ENCODE measurements at regions not wholly inside any gene's neighbourhood (a gene's known extent, or its start where the extent isn't known, plus 50 kb on each side); places are given as distances from the start of the nearest gene placed in this dataset.

GRCh38 chr2:19228181-19228593 lies 130.2 kb downstream of the OSR1 start:
- DNase-seq (ENCODE audit: low spot score in 2 of 2), result no peak
- H3K36me3 ChIP-seq, result no peaks in the 10 kb centered on the region
- WGBS, result 64% methylated on average over 3 of the region's 3 CpGs
- no peaks in the 10 kb centered on the region for H3K27me3 ChIP-seq
- no peak for TF ChIP-seq EP300 (IDR thresholded peaks at IDR 0.05)
- TF ChIP-seq, protein P1, sequence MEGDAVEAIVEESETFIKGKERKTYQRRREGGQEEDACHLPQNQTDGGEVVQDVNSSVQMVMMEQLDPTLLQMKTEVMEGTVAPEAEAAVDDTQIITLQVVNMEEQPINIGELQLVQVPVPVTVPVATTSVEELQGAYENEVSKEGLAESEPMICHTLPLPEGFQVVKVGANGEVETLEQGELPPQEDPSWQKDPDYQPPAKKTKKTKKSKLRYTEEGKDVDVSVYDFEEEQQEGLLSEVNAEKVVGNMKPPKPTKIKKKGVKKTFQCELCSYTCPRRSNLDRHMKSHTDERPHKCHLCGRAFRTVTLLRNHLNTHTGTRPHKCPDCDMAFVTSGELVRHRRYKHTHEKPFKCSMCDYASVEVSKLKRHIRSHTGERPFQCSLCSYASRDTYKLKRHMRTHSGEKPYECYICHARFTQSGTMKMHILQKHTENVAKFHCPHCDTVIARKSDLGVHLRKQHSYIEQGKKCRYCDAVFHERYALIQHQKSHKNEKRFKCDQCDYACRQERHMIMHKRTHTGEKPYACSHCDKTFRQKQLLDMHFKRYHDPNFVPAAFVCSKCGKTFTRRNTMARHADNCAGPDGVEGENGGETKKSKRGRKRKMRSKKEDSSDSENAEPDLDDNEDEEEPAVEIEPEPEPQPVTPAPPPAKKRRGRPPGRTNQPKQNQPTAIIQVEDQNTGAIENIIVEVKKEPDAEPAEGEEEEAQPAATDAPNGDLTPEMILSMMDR (IDR thresholded peaks at IDR 0.05), result no peak
- TF ChIP-seq POLR2AphosphoS5 (IDR thresholded peaks at IDR 0.05), result no peak
- no peak for TF ChIP-seq POLR2A (IDR thresholded peaks at IDR 0.05)
- H3K27ac ChIP-seq, result peak overlapping the region; percentile 6
- H3K4me3 ChIP-seq, result no peak overlapping the region
- peaks cover 10% of the 10 kb centered on the region for H3K4me1 ChIP-seq
- H3K9me3 ChIP-seq, result no peaks in the 10 kb centered on the region

DNA sequence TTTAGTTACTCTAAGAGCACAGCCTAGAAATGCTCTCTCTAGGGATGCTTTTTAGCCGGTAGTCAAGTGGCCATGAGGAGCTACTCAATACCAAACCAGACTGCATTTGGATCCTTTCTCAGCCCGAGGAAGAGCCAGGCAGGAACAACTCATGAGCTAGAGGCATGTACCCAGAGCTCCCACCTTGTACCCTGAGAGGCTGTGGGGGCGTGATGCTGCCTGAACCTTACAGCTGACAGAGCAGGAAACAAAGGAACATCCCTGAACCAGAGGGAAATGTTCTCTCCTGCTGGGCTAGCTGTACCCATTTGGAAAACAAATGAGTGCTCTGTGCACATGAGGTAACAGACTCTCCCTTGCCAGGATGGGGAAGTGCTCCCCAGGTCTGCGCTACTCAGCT lies 131.6 kb downstream of the OSR1 start:
- H3K27ac ChIP-seq, result no peak overlapping the region
- 85% methylated on average over 4 of the region's 4 CpGs for WGBS
- TF ChIP-seq POLR2AphosphoS5 (IDR thresholded peaks at IDR 0.05), result no peak

GRCh38 chr2:19226386-19226785 lies 132.0 kb downstream of the OSR1 start:
- Histone ChIP-seq H3K4me3 (no peak overlapping the region), H3K27me3 (no peaks in the 10 kb centered on the region), H3K27ac (no peak overlapping the region), H3K9me3 (no peaks in the 10 kb centered on the region), H3K36me3 (no peaks in the 10 kb centered on the region), H3K4me1 (peaks cover 10% of the 10 kb centered on the region)
- DNase-seq (ENCODE audit: low spot score in 2 of 2), result no peak
- TF ChIP-seq, protein P1 (IDR thresholded peaks at IDR 0.05), result no peak
- TF ChIP-seq EP300 (IDR thresholded peaks at IDR 0.05) (no peak), POLR2A (IDR thresholded peaks at IDR 0.05) (no peak), POLR2AphosphoS5 (IDR thresholded peaks at IDR 0.05) (no peak)
- 94% methylated on average over 6 of the region's 6 CpGs for WGBS

More for the DNA sequence above, 131.6 kb downstream of the OSR1 start:
- H3K9me3 ChIP-seq, result no peaks in the 10 kb centered on the region
- no peak overlapping the region for H3K4me3 ChIP-seq
- peaks cover 10% of the 10 kb centered on the region for H3K4me1 ChIP-seq
- H3K36me3 ChIP-seq, result no peaks in the 10 kb centered on the region
- H3K27me3 ChIP-seq, result no peaks in the 10 kb centered on the region
- no peak for DNase-seq (ENCODE audit: low spot score in 2 of 2)

DNA sequence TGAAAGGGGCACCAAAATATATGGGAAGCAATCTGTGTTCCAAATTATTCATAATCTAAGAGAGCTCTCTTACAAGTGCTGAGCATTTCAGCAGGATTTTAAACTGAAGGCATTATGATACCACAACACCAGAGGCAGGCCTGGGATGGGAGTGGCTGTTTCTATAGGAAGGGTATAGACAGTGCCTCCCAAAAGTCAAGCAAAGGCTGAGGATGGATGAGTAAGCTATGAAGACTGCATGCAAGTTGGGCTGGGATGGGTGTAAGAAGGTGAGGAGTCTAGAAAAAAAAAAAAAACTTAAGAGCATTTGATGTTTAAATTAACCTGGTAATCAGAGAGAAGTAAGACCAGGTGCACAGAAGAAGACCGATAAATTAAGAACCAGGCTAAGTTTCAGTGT lies 132.5 kb downstream of the OSR1 start:
- H3K4me1 ChIP-seq, result peaks cover 10% of the 10 kb centered on the region
- no peaks in the 10 kb centered on the region for H3K9me3 ChIP-seq
- 100% methylated on average over 1 of the region's 1 CpG for WGBS
- no peak overlapping the region for H3K4me3 ChIP-seq
- no peak for TF ChIP-seq POLR2A (IDR thresholded peaks at IDR 0.05)
- no peak for TF ChIP-seq EP300 (IDR thresholded peaks at IDR 0.05)
- TF ChIP-seq, protein P1 (IDR thresholded peaks at IDR 0.05), result no peak
- TF ChIP-seq POLR2AphosphoS5 (IDR thresholded peaks at IDR 0.05), result no peak
- DNase-seq (ENCODE audit: low spot score in 2 of 2), result no peak
- H3K36me3 ChIP-seq, result no peaks in the 10 kb centered on the region
- H3K27me3 ChIP-seq, result no peaks in the 10 kb centered on the region
- no peak overlapping the region for H3K27ac ChIP-seq

DNA sequence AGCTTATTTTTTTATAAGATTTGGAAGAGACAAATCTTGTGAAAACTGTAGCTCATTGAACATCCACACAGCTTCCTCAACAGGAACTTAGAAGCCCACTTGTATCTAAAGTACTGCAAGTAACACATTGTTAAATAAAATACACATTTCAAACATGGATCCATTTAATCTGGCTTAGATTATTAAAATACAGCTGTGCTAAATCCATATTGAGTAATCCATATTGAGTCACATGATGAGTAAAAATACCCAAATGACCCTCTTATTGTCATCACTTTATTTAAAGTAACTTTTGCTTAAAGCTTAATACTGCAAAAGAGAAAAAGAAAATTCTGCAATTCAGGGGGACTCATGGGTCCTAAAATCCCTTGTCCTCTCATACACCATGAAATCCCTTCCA lies 133.3 kb downstream of the OSR1 start:
- H3K9me3 ChIP-seq, result no peaks in the 10 kb centered on the region
- H3K36me3 ChIP-seq, result no peaks in the 10 kb centered on the region
- no peak overlapping the region for H3K4me3 ChIP-seq
- peaks cover 10% of the 10 kb centered on the region for H3K4me1 ChIP-seq
- no peak for TF ChIP-seq EP300 (IDR thresholded peaks at IDR 0.05)
- no peak for TF ChIP-seq POLR2A (IDR thresholded peaks at IDR 0.05)
- TF ChIP-seq POLR2AphosphoS5 (IDR thresholded peaks at IDR 0.05), result no peak
- TF ChIP-seq, protein P1 (IDR thresholded peaks at IDR 0.05), result no peak
- no peak for DNase-seq (ENCODE audit: low spot score in 2 of 2)
- H3K27ac ChIP-seq, result no peak overlapping the region
- no peaks in the 10 kb centered on the region for H3K27me3 ChIP-seq

DNA sequence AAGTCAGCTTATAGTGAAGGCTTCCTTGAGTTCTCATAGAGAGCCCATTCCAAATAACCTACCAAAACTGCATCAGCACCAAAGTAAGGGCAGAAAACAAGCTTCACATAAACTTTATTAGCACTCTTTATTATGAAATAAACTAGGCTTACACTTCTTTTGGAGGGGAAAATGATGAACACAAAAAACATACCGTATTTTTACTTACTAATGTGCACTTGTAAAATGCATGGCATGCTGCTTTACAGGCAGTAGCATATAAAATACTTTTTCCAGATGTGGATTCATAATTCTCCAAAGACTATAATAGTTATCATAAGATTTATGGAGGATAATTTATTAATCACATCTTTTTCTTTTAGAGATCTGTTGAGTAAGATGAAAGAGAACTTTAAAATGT lies 133.9 kb downstream of the OSR1 start:
- no peak overlapping the region for H3K27ac ChIP-seq
- H3K4me1 ChIP-seq, result peaks cover 10% of the 10 kb centered on the region
- no peaks in the 10 kb centered on the region for H3K36me3 ChIP-seq
- no peak for DNase-seq (ENCODE audit: low spot score in 2 of 2)
- WGBS, result 68% methylated on average over 1 of the region's 1 CpG
- H3K4me3 ChIP-seq, result no peak overlapping the region
- no peaks in the 10 kb centered on the region for H3K27me3 ChIP-seq
- TF ChIP-seq EP300 (IDR thresholded peaks at IDR 0.05) (no peak), POLR2A (IDR thresholded peaks at IDR 0.05) (no peak), POLR2AphosphoS5 (IDR thresholded peaks at IDR 0.05) (no peak)
- TF ChIP-seq, protein P1 (IDR thresholded peaks at IDR 0.05), result no peak
- no peaks in the 10 kb centered on the region for H3K9me3 ChIP-seq

All from suprapubic skin (tissue), 4 donors.